GM18505 (cell line): ENCODE measurements at regions not wholly inside any gene's neighbourhood (a gene's known extent, or its start where the extent isn't known, plus 50 kb on each side); places are given as distances from the start of the nearest gene placed in this dataset.

Experiments
- ATAC-seq: cut with Tn5 transposase; IDR thresholded peaks from one replicate; pipeline ENCODE4 v1.9.1; 2021; ENCODE audit not compliant: unreplicated experiment
- POLR2A ChIP-seq: IDR thresholded peaks from 4 replicates; pipeline ENCODE4 v1.6.1; 2011; ENCODE audit warnings: borderline replicate concordance; ENCODE audit not compliant: insufficient read depth, insufficient read length; ENCODE audit errors: extremely low read depth

DNA sequence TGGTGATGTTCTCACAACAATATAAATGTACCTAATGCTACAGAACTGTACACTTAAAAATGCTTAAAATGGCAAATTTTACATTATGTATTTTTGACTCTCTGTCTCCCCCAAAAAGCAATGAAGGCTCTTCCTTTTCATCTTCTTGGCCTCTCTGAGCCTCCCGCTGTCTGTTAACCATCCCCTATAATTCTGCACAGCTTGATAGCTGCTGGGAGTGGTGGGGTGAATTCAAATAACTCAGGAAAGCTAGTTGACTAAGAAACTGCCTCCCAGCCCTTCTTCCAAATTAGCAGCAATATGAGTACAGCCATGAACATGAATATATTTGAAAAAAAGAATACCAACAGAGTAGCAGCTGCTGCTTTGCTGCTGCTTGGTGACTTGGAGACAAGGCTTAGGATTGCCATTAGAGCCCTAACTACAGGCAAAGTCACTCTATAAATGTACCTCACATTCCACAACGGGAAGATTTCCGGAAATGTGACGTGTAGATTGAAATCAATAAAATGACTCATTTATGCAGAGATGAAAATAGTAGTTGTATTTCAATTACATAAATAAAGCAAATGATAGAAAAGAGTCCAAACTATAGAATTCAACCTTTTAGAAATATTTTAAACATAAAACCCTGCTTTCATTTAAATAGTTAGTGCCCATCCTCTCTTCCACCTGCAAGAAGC, 200.1 kb upstream of the HEY2 start:
- ATAC-seq, result no peak
- no peak for TF ChIP-seq POLR2A

DNA sequence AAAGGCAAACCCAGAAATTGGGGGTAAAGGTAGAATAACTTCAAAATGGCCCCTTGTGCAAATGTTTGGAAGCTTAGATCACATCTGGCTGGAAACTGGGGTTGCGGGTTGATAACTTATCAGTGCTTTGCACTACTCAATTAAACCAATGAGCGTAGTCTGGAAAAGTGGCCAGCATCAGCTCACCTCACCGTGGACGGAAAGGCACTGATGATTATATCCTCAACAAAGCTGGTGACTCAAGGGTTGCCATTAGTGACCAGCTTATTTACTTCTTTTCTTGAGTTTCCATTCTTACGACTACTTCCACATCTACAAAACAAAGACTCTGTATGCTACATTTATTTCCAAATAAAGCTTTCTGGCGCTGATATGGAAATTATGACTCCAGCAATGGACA, 198.5 kb upstream of the HEY2 start:
- TF ChIP-seq POLR2A, result no peak

GRCh38 chr6:125552819-125553218, 196.6 kb upstream of the HEY2 start:
- no peak for ATAC-seq
- TF ChIP-seq POLR2A, result no peak

More for the DNA sequence above, 198.5 kb upstream of the HEY2 start:
- no peak for ATAC-seq

- TF ChIP-seq POLR2A, result no peak
- no peak for ATAC-seq
Measured at GRCh38 chr6:125554456-125554855, 195.0 kb upstream of the HEY2 start.

GRCh38 chr6:125558241-125558843, 191.1 kb upstream of the HEY2 start:
- TF ChIP-seq POLR2A, result no peak
- ATAC-seq, result no peak

DNA sequence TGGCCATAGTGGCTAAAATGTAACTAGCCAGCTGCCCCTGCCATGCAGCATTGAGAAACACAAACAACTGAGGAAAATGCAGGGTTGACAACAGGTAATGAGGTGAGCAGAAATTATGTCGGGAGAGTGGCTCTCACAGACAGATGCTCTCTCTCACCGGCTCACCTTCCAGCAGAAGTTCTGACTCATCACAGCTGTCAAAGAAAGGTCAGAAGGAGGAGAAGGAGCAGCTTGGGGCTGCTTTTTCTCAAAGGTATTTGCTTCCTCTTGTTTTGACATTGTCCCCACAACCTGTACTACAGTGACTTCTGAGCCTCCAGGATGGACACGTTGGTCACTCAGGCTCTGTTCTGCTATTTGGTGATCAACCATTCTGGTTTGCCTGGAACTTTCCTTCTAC, 190.5 kb upstream of the HEY2 start:
- ATAC-seq, result no peak
- TF ChIP-seq POLR2A, result no peak

GRCh38 chr6:125562156-125562555, 187.3 kb upstream of the HEY2 start:
- ATAC-seq, result no peak
- TF ChIP-seq POLR2A, result no peak

DNA sequence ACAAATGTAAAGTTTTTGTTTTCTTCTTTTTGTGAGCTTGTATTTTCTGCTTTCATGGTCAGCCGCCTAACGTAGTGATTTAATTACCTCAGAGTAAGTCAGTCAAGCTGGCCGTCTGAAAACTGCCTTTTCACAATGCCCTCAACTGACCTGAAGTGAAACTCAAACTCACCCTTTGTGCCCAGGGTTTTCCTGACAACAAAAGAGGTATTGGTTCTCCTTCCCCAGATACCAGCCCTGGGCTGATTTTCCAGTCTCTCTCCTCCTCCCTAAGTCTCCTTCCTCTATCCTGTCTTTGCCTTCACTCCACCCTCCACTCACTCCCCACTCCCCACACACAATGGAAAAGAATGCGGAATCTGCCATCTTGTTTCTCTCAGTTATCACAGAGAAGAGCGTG, 184.5 kb upstream of the HEY2 start:
- TF ChIP-seq POLR2A, result no peak
- ATAC-seq, result no peak

- no peak for TF ChIP-seq POLR2A
- ATAC-seq, result no peak
Measured at GRCh38 chr6:125567407-125567806, 182.0 kb upstream of the HEY2 start.

GRCh38 chr6:125568609-125569008, 180.8 kb upstream of the HEY2 start:
- no peak for TF ChIP-seq POLR2A
- ATAC-seq, result no peak

GRCh38 chr6:125570526-125570925, 178.9 kb upstream of the HEY2 start:
- ATAC-seq, result no peak
- TF ChIP-seq POLR2A, result no peak

- ATAC-seq, result no peak
- no peak for TF ChIP-seq POLR2A
Measured at GRCh38 chr6:125571207-125571755, 178.2 kb upstream of the HEY2 start.

- TF ChIP-seq POLR2A, result no peak
- no peak for ATAC-seq
Measured at GRCh38 chr6:125574604-125575003, 174.8 kb upstream of the HEY2 start.

DNA sequence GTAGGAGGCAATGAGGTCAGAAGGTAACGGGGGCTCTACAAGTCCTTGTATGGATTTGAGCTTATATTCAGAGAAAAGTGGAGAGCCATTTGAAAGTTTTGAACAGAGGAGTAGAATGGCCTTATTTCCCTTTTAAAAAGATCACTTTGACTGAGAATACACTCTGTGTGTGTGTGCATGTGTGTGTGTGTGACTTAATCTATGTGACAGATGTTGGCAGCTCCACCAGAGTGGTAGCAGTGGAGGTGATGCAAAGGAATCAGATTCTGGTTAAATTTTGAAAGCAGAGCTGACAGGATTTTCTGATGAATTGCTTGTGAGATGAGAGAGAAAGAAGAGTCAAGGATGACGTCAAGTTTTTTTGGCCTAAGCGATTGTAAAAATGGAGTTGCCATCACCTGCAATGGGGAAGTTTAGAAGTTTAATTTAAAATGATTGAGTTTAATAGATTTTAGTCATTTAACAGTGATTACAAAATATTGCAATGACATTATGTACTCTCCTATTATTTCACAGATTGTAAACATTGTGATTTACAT, 172.2 kb upstream of the HEY2 start:
- no peak for ATAC-seq

DNA sequence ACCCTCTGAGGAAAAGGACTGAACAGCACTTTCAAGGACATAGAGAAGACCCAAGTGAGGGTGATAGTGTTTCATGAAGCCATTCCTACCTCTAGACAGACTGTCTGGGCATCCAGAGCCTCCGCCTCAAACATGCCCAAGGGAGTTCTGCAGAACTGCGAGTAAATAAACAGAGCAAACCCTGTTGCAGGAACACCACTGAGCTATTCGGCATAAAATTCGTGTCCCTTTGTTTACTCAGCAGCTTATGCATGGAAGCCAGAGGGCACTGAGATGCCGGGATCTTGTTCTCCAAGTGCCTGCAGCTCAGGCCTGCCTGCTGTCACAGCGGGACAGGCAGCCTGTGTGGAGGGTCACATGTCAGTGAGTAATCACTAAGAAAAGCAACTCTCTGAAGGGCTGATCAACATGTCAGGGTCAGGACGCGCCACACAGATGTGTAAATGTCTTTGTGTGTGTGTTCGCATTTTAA, 164.9 kb upstream of the HEY2 start:
- ATAC-seq, result no peak
- no peak for TF ChIP-seq POLR2A

More for the DNA sequence above, 172.2 kb upstream of the HEY2 start:
- no peak for TF ChIP-seq POLR2A

DNA sequence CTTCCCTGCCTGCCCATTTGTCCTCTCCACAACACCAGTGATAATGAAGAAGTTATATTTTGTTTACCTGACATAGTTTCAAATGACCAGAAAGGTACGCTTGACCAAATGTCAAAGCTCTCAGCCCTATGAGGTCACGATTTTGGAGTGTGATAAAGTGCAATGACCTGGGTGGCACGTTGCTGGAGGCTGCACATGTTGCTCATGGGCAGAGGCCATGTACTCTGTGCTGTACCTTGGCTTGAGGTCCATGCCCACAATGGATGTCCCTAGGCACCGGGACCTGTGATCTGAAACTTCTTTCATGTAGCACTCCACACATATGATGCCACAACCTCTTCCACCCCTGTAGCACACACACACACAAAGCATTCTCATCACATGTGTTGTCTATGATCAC, 164.0 kb upstream of the HEY2 start:
- ATAC-seq, result no peak
- no peak for TF ChIP-seq POLR2A
